ENCODE measurements at regions not wholly inside any gene's neighbourhood (a gene's known extent, or its start where the extent isn't known, plus 50 kb on each side); places are given as distances from the start of the nearest gene placed in this dataset.
"Not testable (repeated sequence)": the region's sequence is repeated elsewhere in the genome, so short reads cannot be mapped to it uniquely, and the experiment has no call there.

DNA sequence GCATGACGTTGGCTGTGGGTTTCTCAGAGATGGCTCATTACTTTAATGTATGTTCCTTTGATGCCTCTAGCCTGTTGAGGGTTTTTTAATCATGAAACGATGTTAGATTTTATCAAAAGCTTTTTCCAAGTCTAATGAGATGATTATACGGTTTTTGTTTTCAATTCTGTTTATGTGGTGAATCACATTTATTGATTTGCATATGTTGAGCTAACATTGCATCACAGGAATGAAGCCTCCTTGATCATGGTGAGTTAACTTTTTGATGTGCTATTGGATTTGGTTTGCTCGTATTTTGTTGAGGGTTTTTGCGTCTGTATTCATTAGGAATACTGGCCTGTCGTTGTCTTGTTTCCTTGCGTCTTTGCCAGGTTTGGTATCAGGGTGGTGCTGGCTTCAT, 52.3 kb upstream of the PTPN12 start:
- DNase-seq: no peak

DNA sequence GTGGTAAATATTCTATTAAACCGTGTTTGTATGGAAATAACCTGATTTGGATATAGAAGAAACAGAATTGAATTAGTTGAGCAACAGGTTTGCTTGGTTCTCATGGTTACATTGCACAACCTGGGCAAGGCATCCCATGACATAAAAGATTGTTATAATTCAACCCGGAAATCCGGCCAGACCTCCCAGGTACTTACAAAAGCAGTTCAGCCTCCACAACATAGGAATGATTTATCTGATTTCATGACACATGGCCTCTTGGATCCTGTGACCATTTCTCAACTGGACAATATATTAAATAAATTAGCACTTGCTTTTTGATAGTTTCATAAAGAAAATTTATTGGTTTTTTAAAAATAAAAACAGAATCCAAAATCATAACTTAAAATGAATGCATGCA, 55.1 kb upstream of the PTPN12 start:
- no peak for DNase-seq

DNA sequence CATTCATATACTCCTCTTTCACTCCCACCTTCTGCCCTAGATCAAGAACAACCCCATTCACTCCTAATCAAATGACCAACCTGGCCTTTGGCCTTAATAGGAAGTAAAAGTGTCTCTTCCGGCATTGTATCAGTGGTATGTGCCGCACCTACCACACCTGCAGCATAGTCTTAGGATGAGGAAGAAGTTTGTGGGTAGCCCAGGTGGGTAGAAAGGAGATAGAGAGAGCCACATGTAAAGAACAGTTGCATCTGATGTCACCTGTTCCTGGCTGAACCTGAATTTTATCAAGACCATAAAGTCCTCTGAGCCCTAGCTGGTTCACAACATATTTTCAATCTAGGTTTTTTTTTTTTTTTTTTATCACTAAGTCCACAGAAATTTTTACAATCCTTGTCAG, 55.5 kb upstream of the PTPN12 start:
- no peak for DNase-seq

DNA sequence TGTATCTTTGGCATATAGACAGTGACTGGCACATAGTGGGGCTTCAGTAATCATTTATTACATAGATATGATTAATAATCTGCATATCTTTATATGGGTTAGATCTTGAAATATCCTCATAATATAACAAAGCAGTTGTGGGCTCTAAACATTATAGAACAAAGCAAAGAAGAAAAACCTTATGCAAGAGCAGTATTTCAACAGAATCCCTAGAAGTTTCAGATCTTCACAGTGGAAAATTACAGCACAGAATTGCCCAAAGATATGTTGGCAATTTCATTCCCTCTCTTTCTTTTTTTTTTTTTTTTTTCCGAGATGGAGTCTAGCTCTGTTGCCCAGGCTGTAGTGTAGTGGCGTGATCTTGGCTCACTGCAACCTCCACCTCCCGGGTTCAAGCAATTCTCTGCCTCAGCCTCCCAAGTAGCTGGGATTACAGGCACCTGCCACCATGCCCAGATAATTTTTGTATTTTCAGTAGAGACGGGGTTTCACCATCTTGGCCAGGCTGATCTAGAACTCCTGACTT, 56.9 kb upstream of the PTPN12 start:
- DNase-seq: not testable (repeated sequence)

DNA sequence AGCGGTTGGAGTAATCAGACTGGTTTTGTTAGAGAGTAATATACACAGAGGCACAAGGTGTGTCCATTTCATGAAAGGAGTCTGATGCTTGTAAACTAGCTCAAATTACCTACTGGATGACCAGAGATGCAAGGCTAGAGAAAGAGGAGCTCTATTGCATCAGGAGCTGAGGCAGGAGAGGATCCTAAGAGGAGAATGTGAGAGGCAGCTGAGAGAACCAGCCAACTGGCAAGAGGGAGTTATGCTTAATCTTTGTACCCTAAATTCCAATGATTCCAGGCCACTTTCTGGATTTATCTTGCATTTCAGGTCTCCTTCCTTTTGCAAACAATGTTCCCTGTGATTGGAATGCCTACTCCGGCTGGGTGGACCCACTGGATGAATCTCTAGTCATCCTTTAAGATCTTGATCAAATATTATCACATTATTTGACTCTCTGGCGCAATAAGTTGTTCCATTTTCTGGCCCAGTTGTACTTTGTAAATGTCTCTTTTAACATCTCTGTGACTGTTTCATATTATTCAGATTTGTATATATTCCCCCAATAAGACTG, 57.5 kb upstream of the PTPN12 start:
- DNase-seq: peak; percentile 16

DNA sequence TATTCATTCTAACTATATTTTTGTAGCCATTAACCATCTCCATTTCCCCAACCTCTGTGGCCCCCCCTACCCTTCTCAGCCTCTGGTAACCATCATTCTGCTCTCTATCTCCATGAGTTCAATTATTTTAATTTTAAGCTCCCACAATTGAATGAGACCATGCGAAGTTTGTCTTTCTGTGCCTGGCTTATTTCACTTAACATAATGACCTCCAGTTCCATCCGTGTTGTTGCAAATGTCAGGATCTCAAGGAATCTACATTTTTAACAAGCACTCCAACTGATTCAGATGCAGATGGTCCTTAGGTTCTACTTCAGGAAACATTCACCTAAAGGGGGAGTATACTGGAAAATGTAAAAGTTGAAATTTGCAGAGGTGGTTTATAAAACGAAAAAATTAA, 60.2 kb upstream of the PTPN12 start:
- no peak for DNase-seq

DNA sequence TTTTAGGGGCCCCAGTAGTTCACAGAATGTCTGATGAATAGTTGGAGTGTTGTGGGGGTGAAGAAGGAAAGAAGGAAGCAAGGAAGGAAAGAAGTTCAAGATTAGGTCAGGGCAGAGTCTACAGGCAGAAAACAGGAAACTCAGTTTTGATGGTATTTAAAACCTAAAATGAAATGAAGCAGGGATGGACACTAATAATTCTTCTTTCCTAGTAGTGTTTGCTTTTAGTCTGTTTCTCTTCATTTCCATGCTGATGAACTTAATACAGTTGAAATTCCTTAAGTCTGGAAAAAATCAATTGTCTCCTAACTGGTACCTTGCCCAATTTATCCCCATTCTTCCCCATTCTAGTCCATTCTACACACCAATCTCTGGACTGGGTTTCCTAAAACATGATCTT, 59.0 kb upstream of the GSAP start:
- no peak for DNase-seq

DNA sequence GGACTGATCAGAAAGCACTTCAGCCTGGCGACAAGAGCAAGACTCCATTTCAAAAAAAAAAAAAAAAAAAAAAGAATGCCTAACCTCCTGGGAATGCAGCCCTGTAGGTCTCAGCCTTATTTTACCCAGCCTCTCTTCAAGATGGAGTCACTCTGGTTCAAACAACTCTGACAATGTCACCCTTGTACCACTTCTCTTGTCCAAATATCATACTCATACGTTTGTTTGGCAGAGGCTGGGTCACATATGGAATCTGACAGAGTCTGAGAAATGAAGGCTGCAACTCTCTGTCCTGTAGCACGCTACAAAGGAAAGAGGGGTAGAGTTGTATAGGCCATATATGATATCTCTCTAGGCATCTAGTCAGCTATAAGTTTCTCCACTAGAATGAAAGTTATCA, 58.6 kb upstream of the GSAP start:
- no peak for DNase-seq

DNA sequence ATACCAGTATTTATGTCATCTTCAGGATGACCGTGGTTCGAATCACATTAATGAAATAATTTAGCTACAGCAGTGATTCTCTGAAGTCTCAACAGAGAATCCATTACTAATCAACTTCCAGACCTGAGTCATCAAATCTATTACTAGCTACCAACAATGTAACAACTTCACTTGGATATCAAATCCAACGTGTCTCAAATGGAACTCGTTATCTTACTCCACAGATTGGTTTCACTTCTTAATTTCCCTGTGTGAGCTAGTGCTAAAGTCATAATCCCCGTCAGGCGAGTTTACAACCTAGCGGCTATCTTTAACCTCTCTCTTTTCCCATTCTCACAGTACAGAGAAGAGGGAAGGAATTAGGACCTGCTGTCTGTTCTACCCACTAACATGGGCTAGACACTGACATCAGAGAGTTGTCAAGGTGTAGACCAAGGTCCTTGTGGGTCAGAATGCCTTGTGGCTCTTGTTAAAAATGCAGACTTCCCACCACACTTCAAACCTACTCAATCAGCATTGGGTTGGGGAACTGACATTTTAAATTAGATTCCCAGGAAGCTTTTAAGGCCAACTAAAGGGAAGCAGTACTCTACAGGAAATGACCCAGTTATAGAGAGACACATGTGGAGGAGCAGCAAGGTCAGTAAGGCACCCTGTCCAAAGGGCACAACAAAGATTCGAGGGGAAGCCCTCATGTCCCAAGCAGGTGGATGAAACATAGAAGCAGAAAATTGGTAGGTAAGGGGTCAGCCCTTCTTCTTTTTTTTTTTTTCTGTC, 57.3 kb upstream of the GSAP start:
- no peak for DNase-seq

DNA sequence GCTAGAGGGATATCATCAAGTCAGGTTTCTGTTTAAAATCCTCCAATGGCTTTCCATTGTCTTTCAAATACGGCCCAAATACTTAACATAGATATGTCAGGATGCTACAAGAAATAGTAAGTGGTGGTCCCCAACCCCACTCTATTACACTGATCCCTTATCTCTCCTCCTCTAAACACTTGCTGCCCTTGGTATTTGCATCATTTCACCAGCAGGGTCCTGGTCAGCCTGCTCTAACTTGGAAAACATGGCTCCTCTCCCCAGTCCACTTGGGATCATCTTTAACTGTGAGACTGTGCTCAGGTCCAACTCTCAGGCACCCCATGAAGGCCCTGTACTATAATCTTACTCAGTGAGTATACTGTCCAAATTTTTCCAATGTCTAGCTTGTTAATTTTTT, 53.8 kb upstream of the GSAP start:
- no peak for DNase-seq

DNA sequence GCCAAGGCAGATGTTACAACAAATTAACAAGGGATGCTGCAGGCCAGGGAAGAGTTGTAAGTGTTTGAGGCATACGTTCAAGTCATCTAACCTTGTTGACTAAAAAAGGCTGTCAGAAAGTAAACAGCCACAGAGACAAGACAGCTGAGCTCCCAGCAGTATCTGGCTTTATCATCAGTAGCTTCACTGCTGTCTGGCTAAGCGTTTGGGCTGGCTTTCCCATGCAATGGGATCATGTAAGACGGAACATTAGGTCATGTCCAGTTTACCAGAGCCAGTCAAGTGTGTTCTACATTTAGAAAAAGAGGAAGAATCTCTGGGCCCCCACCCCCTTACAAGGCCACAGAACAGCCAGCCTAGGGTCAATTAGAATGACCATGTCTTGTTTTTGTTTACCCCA, 51.3 kb upstream of the GSAP start:
- no peak for DNase-seq

DNA sequence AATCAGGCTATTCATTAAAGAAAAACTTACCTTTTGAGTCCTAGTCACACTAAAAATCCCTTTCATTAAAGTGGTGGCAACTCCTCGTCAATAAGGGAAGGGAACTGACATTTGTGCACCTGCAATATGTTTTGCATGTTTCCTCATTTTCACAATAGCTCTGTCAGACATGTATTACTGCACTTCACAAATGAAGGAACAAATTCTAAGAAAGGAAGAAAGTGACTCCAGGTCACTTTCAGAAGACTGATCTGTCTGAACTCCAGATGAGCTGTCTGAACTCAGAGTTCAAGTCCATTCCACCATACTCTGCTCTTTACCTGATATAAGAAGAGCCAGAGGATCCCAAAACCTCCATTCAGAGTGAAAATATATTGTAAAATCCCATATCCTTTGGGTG, 50.3 kb upstream of the GSAP start:
- no peak for DNase-seq
